ENCODE measurements at regions not wholly inside any gene's neighbourhood (a gene's known extent, or its start where the extent isn't known, plus 50 kb on each side); places are given as distances from the start of the nearest gene placed in this dataset.

GRCh38 chr3:7950890-7951289 lies 550.7 kb upstream of the LMCD1 start:
- no peak overlapping the region for H3K4me3 ChIP-seq (ENCODE audit: low read length)
- WGBS: 97% methylated on average over 2 of the region's 3 CpGs
- H3K27me3 ChIP-seq (ENCODE audit: insufficient read depth, low read length): no peaks in the 10 kb centered on the region
- no peak overlapping the region for H3K27ac ChIP-seq (ENCODE audit: low read depth, low read length)
- no peak overlapping the region for H3K9ac ChIP-seq (ENCODE audit: low read depth, low read length)
- H3K9me3 ChIP-seq (ENCODE audit: insufficient read depth, low read depth, low read length): no peaks in the 10 kb centered on the region
- peaks cover 19% of the 10 kb centered on the region for H3K4me1 ChIP-seq (ENCODE audit: insufficient read depth, low read length)
- no peaks in the 10 kb centered on the region for H3K36me3 ChIP-seq (ENCODE audit: insufficient read depth, low read length)

- Histone ChIP-seq H3K4me1 (ENCODE audit: insufficient read depth, low read length) (peaks cover 19% of the 10 kb centered on the region), H3K27ac (ENCODE audit: low read depth, low read length) (peak overlapping the region; percentile 17; the same call in 1 of the 2 replicates), H3K4me3 (ENCODE audit: low read length) (no peak overlapping the region), H3K9me3 (ENCODE audit: insufficient read depth, low read depth, low read length) (no peaks in the 10 kb centered on the region), H3K9ac (ENCODE audit: low read depth, low read length) (no peak overlapping the region), H3K36me3 (ENCODE audit: insufficient read depth, low read length) (no peaks in the 10 kb centered on the region), H3K27me3 (ENCODE audit: insufficient read depth, low read length) (no peaks in the 10 kb centered on the region)
- WGBS: 0% methylated on average over 1 of the region's 1 CpG
These were observed 548.1 kb upstream of the LMCD1 start for GRCh38 chr3:7953449-7954014.

GRCh38 chr3:7957024-7957423 lies 544.6 kb upstream of the LMCD1 start:
- 100% methylated on average over 1 of the region's 1 CpG for WGBS
- Histone ChIP-seq H3K9me3 (ENCODE audit: insufficient read depth, low read depth, low read length) (no peaks in the 10 kb centered on the region), H3K36me3 (ENCODE audit: insufficient read depth, low read length) (no peaks in the 10 kb centered on the region), H3K9ac (ENCODE audit: low read depth, low read length) (no peak overlapping the region), H3K27me3 (ENCODE audit: insufficient read depth, low read length) (no peaks in the 10 kb centered on the region), H3K27ac (ENCODE audit: low read depth, low read length) (no peak overlapping the region), H3K4me1 (ENCODE audit: insufficient read depth, low read length) (peaks cover 19% of the 10 kb centered on the region), H3K4me3 (ENCODE audit: low read length) (no peak overlapping the region)

- Histone ChIP-seq H3K36me3 (ENCODE audit: insufficient read depth, low read length) (no peaks in the 10 kb centered on the region), H3K27me3 (ENCODE audit: insufficient read depth, low read length) (no peaks in the 10 kb centered on the region), H3K9ac (ENCODE audit: low read depth, low read length) (no peak overlapping the region), H3K4me1 (ENCODE audit: insufficient read depth, low read length) (peaks cover 4% of the 10 kb centered on the region; the same call in 1 of the 2 replicates), H3K9me3 (ENCODE audit: insufficient read depth, low read depth, low read length) (no peaks in the 10 kb centered on the region), H3K4me3 (ENCODE audit: low read length) (no peak overlapping the region), H3K27ac (ENCODE audit: low read depth, low read length) (no peak overlapping the region)
- 95% methylated on average over 15 of the region's 15 CpGs for WGBS
These were observed 542.5 kb upstream of the LMCD1 start for GRCh38 chr3:7959094-7959493.

GRCh38 chr3:7960601-7961000 lies 541.0 kb upstream of the LMCD1 start:
- Histone ChIP-seq H3K36me3 (ENCODE audit: insufficient read depth, low read length) (no peaks in the 10 kb centered on the region), H3K27ac (ENCODE audit: low read depth, low read length) (no peak overlapping the region), H3K4me3 (ENCODE audit: low read length) (no peak overlapping the region), H3K27me3 (ENCODE audit: insufficient read depth, low read length) (no peaks in the 10 kb centered on the region), H3K9ac (ENCODE audit: low read depth, low read length) (no peak overlapping the region), H3K4me1 (ENCODE audit: insufficient read depth, low read length) (no peaks in the 10 kb centered on the region), H3K9me3 (ENCODE audit: insufficient read depth, low read depth, low read length) (no peaks in the 10 kb centered on the region)
- WGBS: 87% methylated on average over 4 of the region's 4 CpGs

GRCh38 chr3:7962301-7962700 lies 539.3 kb upstream of the LMCD1 start:
- H3K9ac ChIP-seq (ENCODE audit: low read depth, low read length): no peak overlapping the region
- H3K4me3 ChIP-seq (ENCODE audit: low read length): no peak overlapping the region
- H3K27ac ChIP-seq (ENCODE audit: low read depth, low read length): no peak overlapping the region
- no peaks in the 10 kb centered on the region for H3K27me3 ChIP-seq (ENCODE audit: insufficient read depth, low read length)
- 90% methylated on average over 3 of the region's 3 CpGs for WGBS
- H3K4me1 ChIP-seq (ENCODE audit: insufficient read depth, low read length): no peaks in the 10 kb centered on the region
- no peaks in the 10 kb centered on the region for H3K36me3 ChIP-seq (ENCODE audit: insufficient read depth, low read length)
- H3K9me3 ChIP-seq (ENCODE audit: insufficient read depth, low read depth, low read length): no peaks in the 10 kb centered on the region

- Histone ChIP-seq H3K4me3 (ENCODE audit: low read length) (no peak overlapping the region), H3K9me3 (ENCODE audit: insufficient read depth, low read depth, low read length) (no peaks in the 10 kb centered on the region), H3K4me1 (ENCODE audit: insufficient read depth, low read length) (no peaks in the 10 kb centered on the region), H3K9ac (ENCODE audit: low read depth, low read length) (no peak overlapping the region), H3K36me3 (ENCODE audit: insufficient read depth, low read length) (no peaks in the 10 kb centered on the region), H3K27me3 (ENCODE audit: insufficient read depth, low read length) (no peaks in the 10 kb centered on the region), H3K27ac (ENCODE audit: low read depth, low read length) (no peak overlapping the region)
- WGBS: 92% methylated on average over 2 of the region's 2 CpGs
These were observed 536.7 kb upstream of the LMCD1 start for GRCh38 chr3:7964899-7965298.

GRCh38 chr3:7973006-7973405 lies 528.6 kb upstream of the LMCD1 start:
- no peaks in the 10 kb centered on the region for H3K9me3 ChIP-seq (ENCODE audit: insufficient read depth, low read depth, low read length)
- H3K9ac ChIP-seq (ENCODE audit: low read depth, low read length): no peak overlapping the region
- no peaks in the 10 kb centered on the region for H3K27me3 ChIP-seq (ENCODE audit: insufficient read depth, low read length)
- no peaks in the 10 kb centered on the region for H3K36me3 ChIP-seq (ENCODE audit: insufficient read depth, low read length)
- 82% methylated on average over 1 of the region's 1 CpG for whole genome bisulfite sequencing
- no peak overlapping the region for H3K4me3 ChIP-seq (ENCODE audit: low read length)
- H3K4me1 ChIP-seq (ENCODE audit: insufficient read depth, low read length): peaks cover 3% of the 10 kb centered on the region; the same call in 1 of the 2 replicates
- no peak overlapping the region for H3K27ac ChIP-seq (ENCODE audit: low read depth, low read length)

GRCh38 chr3:7977245-7978086 lies 524.2 kb upstream of the LMCD1 start:
- Histone ChIP-seq H3K27me3 (ENCODE audit: insufficient read depth, low read length) (no peaks in the 10 kb centered on the region), H3K4me3 (ENCODE audit: low read length) (no peak overlapping the region), H3K9ac (ENCODE audit: low read depth, low read length) (no peak overlapping the region), H3K9me3 (ENCODE audit: insufficient read depth, low read depth, low read length) (no peaks in the 10 kb centered on the region), H3K36me3 (ENCODE audit: insufficient read depth, low read length) (no peaks in the 10 kb centered on the region), H3K4me1 (ENCODE audit: insufficient read depth, low read length) (peaks cover 4% of the 10 kb centered on the region; the same call in 1 of the 2 replicates), H3K27ac (ENCODE audit: low read depth, low read length) (no peak overlapping the region)
- WGBS: 85% methylated on average over 5 of the region's 5 CpGs

- Histone ChIP-seq H3K27ac (ENCODE audit: low read depth, low read length) (no peak overlapping the region), H3K27me3 (ENCODE audit: insufficient read depth, low read length) (no peaks in the 10 kb centered on the region), H3K36me3 (ENCODE audit: insufficient read depth, low read length) (no peaks in the 10 kb centered on the region), H3K9me3 (ENCODE audit: insufficient read depth, low read depth, low read length) (no peaks in the 10 kb centered on the region), H3K9ac (ENCODE audit: low read depth, low read length) (no peak overlapping the region), H3K4me1 (ENCODE audit: insufficient read depth, low read length) (peaks cover 4% of the 10 kb centered on the region; the same call in 1 of the 2 replicates), H3K4me3 (ENCODE audit: low read length) (no peak overlapping the region)
- 89% methylated on average over 6 of the region's 6 CpGs for WGBS
These were observed 523.6 kb upstream of the LMCD1 start for GRCh38 chr3:7978087-7978422.

- H3K27ac ChIP-seq (ENCODE audit: low read depth, low read length): no peak overlapping the region
- peaks cover 4% of the 10 kb centered on the region; the same call in 1 of the 2 replicates for H3K4me1 ChIP-seq (ENCODE audit: insufficient read depth, low read length)
- H3K9ac ChIP-seq (ENCODE audit: low read depth, low read length): no peak overlapping the region
- H3K4me3 ChIP-seq (ENCODE audit: low read length): no peak overlapping the region
- no peaks in the 10 kb centered on the region for H3K36me3 ChIP-seq (ENCODE audit: insufficient read depth, low read length)
- H3K9me3 ChIP-seq (ENCODE audit: insufficient read depth, low read depth, low read length): no peaks in the 10 kb centered on the region
- H3K27me3 ChIP-seq (ENCODE audit: insufficient read depth, low read length): no peaks in the 10 kb centered on the region
These were observed 519.5 kb upstream of the LMCD1 start for GRCh38 chr3:7982126-7982525.

All from HUES64 (cell line).